Keratinocyte (primary cell): ENCODE measurements at regions not wholly inside any gene's neighbourhood (a gene's known extent, or its start where the extent isn't known, plus 50 kb on each side); places are given as distances from the start of the nearest gene placed in this dataset.

ENCODE experiments used
- DNase-seq: peaks from one replicate; pipeline ENCODE4 v3.0.0-alpha.2; 2011; ENCODE audit warnings: low read depth, missing footprints, low spot score
- FAIRE-seq: peaks from 2 replicates; lab custom pipeline; 2011; peaks lifted over from hg19 to GRCh38; lab: Jason Lieb, UNC
- H2AFZ ChIP-seq: 2 replicates; pipeline ENCODE4 v1.6.0; 2012; ENCODE audit warnings: low read length, control low read depth, inconsistent platforms; ENCODE audit not compliant: control insufficient read depth
- H3K27ac ChIP-seq: 2 replicates; pipeline ENCODE4 v1.5.1; 2011; ENCODE audit warnings: low read length; ENCODE audit not compliant: control insufficient read depth, insufficient read depth
- H3K27me3 ChIP-seq: 3 replicates; pipeline ENCODE4 v1.6.0; 2011; ENCODE audit warnings: low read length; ENCODE audit not compliant: control insufficient read depth, insufficient read depth; ENCODE audit errors: extremely low read depth
- H3K36me3 ChIP-seq, 2 experiments: 2 replicates in 1 of 2; 3 replicates in 1 of 2; pipeline ENCODE4 v1.5.1; 2011; ENCODE audit warnings: low read length in 2 of 2, mild to moderate bottlenecking in 1 of 2; ENCODE audit not compliant: control insufficient read depth in 2 of 2, insufficient read depth in 2 of 2; ENCODE audit errors: extremely low read depth in 1 of 2
- H3K4me1 ChIP-seq: 3 replicates; pipeline ENCODE4 v1.5.1; 2011; ENCODE audit warnings: low read length; ENCODE audit not compliant: control insufficient read depth, insufficient read depth; ENCODE audit errors: extremely low read depth
- H3K4me2 ChIP-seq: 3 replicates; pipeline ENCODE4 v1.6.0; 2011; ENCODE audit warnings: low read depth, low read length; ENCODE audit not compliant: control insufficient read depth, insufficient read depth; ENCODE audit errors: extremely low read depth
- H3K4me3 ChIP-seq, 3 experiments: fragments of 200-600 bp in 1 of 3; sonication (generic) in 1 of 3; 2 replicates in 2 of 3; 3 replicates in 1 of 3; pipeline ENCODE4 v1.5.1; 2011 to 2016; ENCODE audit warnings: low read length in 3 of 3, mild to moderate bottlenecking in 3 of 3, control low read depth in 2 of 3, inconsistent platforms in 1 of 3, low read depth in 1 of 3, mixed read lengths in 1 of 3, mixed run types in 1 of 3, moderate library complexity in 1 of 3; ENCODE audit not compliant: control insufficient read depth in 2 of 3, insufficient read depth in 2 of 3; ENCODE audit errors: extremely low read depth in 1 of 3
- H3K79me2 ChIP-seq: 2 replicates; pipeline ENCODE4 v1.6.0; 2012; ENCODE audit warnings: low read length; ENCODE audit not compliant: control insufficient read depth, insufficient read depth
- H3K9ac ChIP-seq: 3 replicates; pipeline ENCODE4 v1.6.0; 2011; ENCODE audit warnings: low read length; ENCODE audit not compliant: control insufficient read depth, insufficient read depth; ENCODE audit errors: extremely low read depth
- H3K9me1 ChIP-seq: 3 replicates; pipeline ENCODE4 v1.6.0; 2011; ENCODE audit warnings: low read length; ENCODE audit not compliant: control insufficient read depth, insufficient read depth; ENCODE audit errors: extremely low read depth
- H3K9me3 ChIP-seq: 2 replicates; pipeline ENCODE4 v1.5.1; 2012; ENCODE audit warnings: low read depth, low read length; ENCODE audit not compliant: control insufficient read depth
- H4K20me1 ChIP-seq: 3 replicates; pipeline ENCODE4 v1.6.0; 2011; ENCODE audit warnings: low read length; ENCODE audit not compliant: control insufficient read depth, insufficient read depth; ENCODE audit errors: extremely low read depth
- EZH2 ChIP-seq: IDR thresholded peaks from one replicate; pipeline ENCODE4 v1.6.1; 2012; ENCODE audit warnings: inconsistent platforms, mild to moderate bottlenecking, low read length, moderate library complexity
- dilution Hi-C: fragments of 300-500 bp; cut with MboI; formaldehyde crosslinking; loops from one replicate; pipeline ENCODE4 v1.7.0; 2020; ENCODE audit warnings: low sequenced_read_pairs; ENCODE audit not compliant: extremely low pct_ligation_motif_present
- TF ChIP-seq, protein P1 (sequence below), 3 experiments: IDR thresholded peaks in 1 of 3; conservative IDR thresholded peaks in 1 of 3; optimal IDR thresholded peaks in 1 of 3; 2 replicates in 2 of 3; 3 replicates in 1 of 3; pipeline versions ENCODE3 to v1.5.1; 2011; ENCODE audit warnings: low read length in 3 of 3, mild to moderate bottlenecking in 3 of 3, moderate library complexity in 2 of 3, control low read depth in 1 of 3, inconsistent platforms in 1 of 3; ENCODE audit not compliant: insufficient read depth in 2 of 3; ENCODE audit errors: extremely low read depth in 1 of 3

DNA sequence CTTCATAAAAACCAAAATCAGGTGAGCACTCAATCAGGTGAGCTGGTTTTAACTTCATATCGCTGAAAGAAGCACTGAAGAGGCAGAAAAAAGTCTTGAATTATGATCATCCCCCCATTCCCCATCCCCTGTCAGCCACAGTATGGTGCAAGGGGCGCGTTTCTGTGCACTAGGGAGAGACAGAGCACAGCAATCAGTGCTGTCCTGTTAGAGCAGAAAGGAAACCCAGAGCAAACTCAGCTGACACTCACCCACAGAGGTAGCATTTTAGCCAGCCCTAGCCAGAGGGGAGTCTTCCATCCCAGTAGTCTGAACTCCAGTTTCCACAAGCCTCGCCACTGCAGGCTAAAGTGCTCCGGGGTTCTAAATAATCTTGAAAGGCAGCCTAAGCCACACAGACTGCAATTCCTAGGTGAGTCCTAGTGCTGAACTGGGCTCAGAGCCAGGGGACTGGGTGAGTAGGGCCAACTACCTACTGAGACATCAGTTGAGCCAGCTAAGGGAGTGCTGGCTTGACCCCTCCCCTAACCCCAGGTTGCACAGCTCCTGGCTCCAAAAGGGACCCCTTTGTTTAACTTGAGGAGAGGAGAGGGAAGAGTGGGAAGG is 1352.6 kb upstream of the GJE1 start:
- Histone ChIP-seq H3K79me2 (no peaks in the 10 kb centered on the region), H3K4me2 (peak overlapping the region; percentile 25), H3K27me3 (no peaks in the 10 kb centered on the region), H3K9ac (no peak overlapping the region), H3K4me3 (no peak overlapping the region), H3K9me3 (no peaks in the 10 kb centered on the region), H3K27ac (peak overlapping the region; percentile 50), H3K36me3 (no peaks in the 10 kb centered on the region), H3K4me1 (peaks cover 12% of the 10 kb centered on the region), H2AFZ (peak overlapping the region; percentile 18), H3K9me1 (no peaks in the 10 kb centered on the region), H4K20me1 (no peaks in the 10 kb centered on the region)
- TF ChIP-seq, protein P1, sequence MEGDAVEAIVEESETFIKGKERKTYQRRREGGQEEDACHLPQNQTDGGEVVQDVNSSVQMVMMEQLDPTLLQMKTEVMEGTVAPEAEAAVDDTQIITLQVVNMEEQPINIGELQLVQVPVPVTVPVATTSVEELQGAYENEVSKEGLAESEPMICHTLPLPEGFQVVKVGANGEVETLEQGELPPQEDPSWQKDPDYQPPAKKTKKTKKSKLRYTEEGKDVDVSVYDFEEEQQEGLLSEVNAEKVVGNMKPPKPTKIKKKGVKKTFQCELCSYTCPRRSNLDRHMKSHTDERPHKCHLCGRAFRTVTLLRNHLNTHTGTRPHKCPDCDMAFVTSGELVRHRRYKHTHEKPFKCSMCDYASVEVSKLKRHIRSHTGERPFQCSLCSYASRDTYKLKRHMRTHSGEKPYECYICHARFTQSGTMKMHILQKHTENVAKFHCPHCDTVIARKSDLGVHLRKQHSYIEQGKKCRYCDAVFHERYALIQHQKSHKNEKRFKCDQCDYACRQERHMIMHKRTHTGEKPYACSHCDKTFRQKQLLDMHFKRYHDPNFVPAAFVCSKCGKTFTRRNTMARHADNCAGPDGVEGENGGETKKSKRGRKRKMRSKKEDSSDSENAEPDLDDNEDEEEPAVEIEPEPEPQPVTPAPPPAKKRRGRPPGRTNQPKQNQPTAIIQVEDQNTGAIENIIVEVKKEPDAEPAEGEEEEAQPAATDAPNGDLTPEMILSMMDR (optimal IDR thresholded peaks at IDR 0.05 in 1 of 3, IDR thresholded peaks at IDR 0.05 in 1 of 3, conservative IDR thresholded peaks at IDR 0.05 in 1 of 3; ENCODE audit: extremely low read depth in 1 of 3, insufficient read depth in 2 of 3, low read length in 3 of 3), result no peak
- TF ChIP-seq EZH2, result no peak
- dilution Hi-C loops, result no loop called here
- peak; percentile 26 for FAIRE-seq
- no peak for DNase-seq

DNA sequence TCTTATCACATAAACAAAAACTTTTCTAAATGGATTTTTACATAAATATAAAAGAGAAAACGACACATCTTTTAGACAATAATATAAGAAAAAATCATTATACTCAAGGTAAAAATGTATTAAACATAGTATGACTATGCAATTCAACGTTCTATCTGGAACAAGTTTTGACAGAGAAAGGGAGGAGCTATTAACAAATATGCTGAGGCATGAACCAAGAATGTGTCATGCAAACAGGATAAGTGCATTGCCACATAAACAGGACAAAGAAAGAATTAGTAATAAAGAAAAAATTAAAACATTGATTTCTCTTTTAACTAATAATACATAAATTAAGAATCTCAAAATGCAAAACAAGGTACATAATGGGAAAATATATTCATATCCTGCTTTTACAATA is 1353.4 kb upstream of the GJE1 start:
- H2AFZ ChIP-seq, result no peak overlapping the region
- no peak overlapping the region for H3K4me3 ChIP-seq
- no peaks in the 10 kb centered on the region for H3K36me3 ChIP-seq
- no peaks in the 10 kb centered on the region for H4K20me1 ChIP-seq
- peak overlapping the region; percentile 50 for H3K27ac ChIP-seq
- no peaks in the 10 kb centered on the region for H3K27me3 ChIP-seq
- H3K4me1 ChIP-seq, result peaks cover 10% of the 10 kb centered on the region
- no peaks in the 10 kb centered on the region for H3K79me2 ChIP-seq
- H3K9me3 ChIP-seq, result no peaks in the 10 kb centered on the region
- no peak overlapping the region for H3K9ac ChIP-seq
- FAIRE-seq, result no peak
- TF ChIP-seq EZH2, result no peak
- TF ChIP-seq, protein P1 (optimal IDR thresholded peaks at IDR 0.05 in 1 of 3, IDR thresholded peaks at IDR 0.05 in 1 of 3, conservative IDR thresholded peaks at IDR 0.05 in 1 of 3; ENCODE audit: extremely low read depth in 1 of 3, insufficient read depth in 2 of 3, low read length in 3 of 3), result no peak
- DNase-seq, result peak; percentile 44
- dilution Hi-C loops, result no loop called here
- peak overlapping the region; percentile 25 for H3K4me2 ChIP-seq
- H3K9me1 ChIP-seq, result no peaks in the 10 kb centered on the region
